ENCODE measurements at regions not wholly inside any gene's neighbourhood (a gene's known extent, or its start where the extent isn't known, plus 50 kb on each side); places are given as distances from the start of the nearest gene placed in this dataset.
A peak's percentile ranks its signal among the peaks of the same experiment; 100 is the strongest.

DNA sequence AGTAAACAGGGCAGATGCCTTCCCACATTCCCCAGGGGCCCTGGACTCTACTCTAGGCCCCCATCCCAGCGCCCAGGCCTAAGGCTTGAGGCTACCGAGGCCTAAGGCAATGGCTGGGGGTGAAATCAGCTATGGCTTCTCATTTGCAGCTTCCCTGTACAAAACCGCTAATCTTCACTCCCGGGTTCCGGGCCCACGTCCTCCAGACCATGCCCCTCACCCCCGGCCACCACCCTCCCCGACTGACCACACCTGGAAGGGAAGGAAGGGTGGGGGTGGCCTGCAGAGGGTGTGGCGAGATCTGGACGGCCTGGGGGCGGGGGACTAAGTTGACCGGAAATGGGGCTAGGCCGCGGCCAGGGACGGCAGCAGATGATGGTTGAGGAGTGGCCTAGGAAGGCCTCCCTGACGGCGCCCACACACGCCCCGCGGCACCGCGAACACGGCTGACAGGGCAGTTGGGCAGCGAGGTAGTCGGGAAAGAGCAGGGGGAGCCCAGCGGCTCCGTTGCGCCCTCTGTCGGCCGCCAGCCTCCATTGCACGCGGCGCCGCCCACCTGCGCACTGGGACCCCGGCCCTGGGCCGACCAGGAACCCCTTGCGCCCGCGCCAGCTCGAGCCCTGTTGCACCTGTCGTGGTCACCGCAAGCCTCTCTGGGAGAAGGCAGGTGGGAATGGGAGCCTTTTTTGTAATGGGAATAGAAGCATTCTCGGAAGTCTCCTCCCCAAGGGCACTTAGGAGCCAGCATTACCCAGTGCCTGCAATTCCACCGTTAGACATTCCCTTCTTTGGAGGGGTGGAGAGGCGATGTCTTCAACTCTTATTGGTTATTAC lies 95.9 kb upstream of the CALM2 start:
- dilution Hi-C loops (cut with MboI; ENCODE audit: extremely low pct_ligation_motif_present, low sequenced_read_pairs): no loop called here

DNA sequence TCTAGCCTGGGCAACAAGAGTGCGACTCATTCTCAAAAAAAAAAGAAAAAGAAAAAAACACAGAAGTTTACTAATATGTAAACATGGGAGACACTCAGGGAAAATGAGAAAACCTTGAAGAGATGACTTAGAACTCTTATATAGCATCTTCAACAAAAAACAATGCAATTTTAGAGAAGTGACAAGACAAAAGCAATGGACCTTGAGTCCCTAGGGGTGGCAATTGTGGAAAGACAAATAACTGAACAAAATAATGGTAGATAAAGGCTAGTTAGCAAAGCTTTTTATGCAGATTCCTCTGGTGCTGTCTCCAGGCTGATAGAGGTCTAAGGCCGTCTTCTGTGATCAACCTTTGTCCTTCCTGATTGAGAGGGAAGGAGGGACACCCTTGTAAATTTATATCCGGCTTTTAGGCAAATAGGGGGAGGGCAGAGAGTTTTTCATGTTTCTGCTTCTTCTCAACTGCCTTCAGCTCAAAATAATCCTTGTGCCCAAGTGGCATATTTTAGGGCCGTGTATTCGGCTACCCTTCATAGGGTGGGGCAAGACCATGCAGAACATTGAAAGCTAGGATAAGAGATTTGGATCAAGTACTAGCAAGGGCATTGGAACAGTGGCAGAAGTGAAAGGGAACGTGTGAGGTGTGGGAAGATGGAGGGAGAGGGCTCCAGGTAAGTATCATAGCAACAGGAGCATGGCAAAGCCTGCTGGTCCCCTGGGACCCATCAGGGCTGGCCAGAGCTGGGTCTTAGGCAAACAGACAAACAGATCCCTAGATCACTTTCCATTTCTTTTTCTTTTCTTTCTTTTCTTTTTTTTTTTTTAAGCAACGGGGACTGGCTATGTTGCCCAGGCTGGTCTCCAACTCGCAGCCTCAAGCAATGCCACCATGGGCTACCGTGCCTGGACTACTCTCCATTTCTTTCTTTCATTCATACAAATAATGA lies 95.0 kb upstream of the CALM2 start:
- no peak overlapping the region for H3K27ac ChIP-seq (ENCODE audit: control insufficient read depth, insufficient read depth, low read length)
- H3K9me3 ChIP-seq (ENCODE audit: control insufficient read depth, low read depth, low read length): no peaks in the 10 kb centered on the region
- dilution Hi-C loops (cut with MboI; ENCODE audit: extremely low pct_ligation_motif_present, low sequenced_read_pairs): no loop called here
- H3K4me1 ChIP-seq (ENCODE audit: control insufficient read depth, extremely low read depth, insufficient read depth, low read length): peaks cover 15% of the 10 kb centered on the region
- no peak for TF ChIP-seq EZH2 (IDR thresholded peaks at IDR 0.05; ENCODE audit: low read length)
- TF ChIP-seq, protein P1, sequence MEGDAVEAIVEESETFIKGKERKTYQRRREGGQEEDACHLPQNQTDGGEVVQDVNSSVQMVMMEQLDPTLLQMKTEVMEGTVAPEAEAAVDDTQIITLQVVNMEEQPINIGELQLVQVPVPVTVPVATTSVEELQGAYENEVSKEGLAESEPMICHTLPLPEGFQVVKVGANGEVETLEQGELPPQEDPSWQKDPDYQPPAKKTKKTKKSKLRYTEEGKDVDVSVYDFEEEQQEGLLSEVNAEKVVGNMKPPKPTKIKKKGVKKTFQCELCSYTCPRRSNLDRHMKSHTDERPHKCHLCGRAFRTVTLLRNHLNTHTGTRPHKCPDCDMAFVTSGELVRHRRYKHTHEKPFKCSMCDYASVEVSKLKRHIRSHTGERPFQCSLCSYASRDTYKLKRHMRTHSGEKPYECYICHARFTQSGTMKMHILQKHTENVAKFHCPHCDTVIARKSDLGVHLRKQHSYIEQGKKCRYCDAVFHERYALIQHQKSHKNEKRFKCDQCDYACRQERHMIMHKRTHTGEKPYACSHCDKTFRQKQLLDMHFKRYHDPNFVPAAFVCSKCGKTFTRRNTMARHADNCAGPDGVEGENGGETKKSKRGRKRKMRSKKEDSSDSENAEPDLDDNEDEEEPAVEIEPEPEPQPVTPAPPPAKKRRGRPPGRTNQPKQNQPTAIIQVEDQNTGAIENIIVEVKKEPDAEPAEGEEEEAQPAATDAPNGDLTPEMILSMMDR (optimal IDR thresholded peaks at IDR 0.05 in 1 of 3, IDR thresholded peaks at IDR 0.05 in 1 of 3, conservative IDR thresholded peaks at IDR 0.05 in 1 of 3; ENCODE audit: extremely low read depth in 1 of 3, insufficient read depth in 2 of 3, low read length in 3 of 3): no peak
- H3K27me3 ChIP-seq (ENCODE audit: control insufficient read depth, extremely low read depth, insufficient read depth, low read length): no peaks in the 10 kb centered on the region
- H3K9me1 ChIP-seq (ENCODE audit: control insufficient read depth, extremely low read depth, insufficient read depth, low read length): no peaks in the 10 kb centered on the region
- H3K4me3 ChIP-seq (ENCODE audit: control insufficient read depth in 2 of 3, extremely low read depth in 1 of 3, insufficient read depth in 2 of 3, low read depth in 1 of 3, low read length in 3 of 3): no peak overlapping the region
- no peaks in the 10 kb centered on the region for H4K20me1 ChIP-seq (ENCODE audit: control insufficient read depth, extremely low read depth, insufficient read depth, low read length)
- H3K4me2 ChIP-seq (ENCODE audit: control insufficient read depth, extremely low read depth, insufficient read depth, low read depth, low read length): no peak overlapping the region
- H3K79me2 ChIP-seq (ENCODE audit: control insufficient read depth, insufficient read depth, low read length): no peaks in the 10 kb centered on the region
- H3K9ac ChIP-seq (ENCODE audit: control insufficient read depth, extremely low read depth, insufficient read depth, low read length): no peak overlapping the region
- no peak overlapping the region for H2AFZ ChIP-seq (ENCODE audit: control insufficient read depth, low read length)
- H3K36me3 ChIP-seq (ENCODE audit: control insufficient read depth in 2 of 2, extremely low read depth in 1 of 2, insufficient read depth in 2 of 2, low read length in 2 of 2): no peaks in the 10 kb centered on the region
- FAIRE-seq (no peak), DNase-seq (ENCODE audit: low read depth, low spot score) (no peak)

More for the DNA sequence above, 95.9 kb upstream of the CALM2 start:
- no peaks in the 10 kb centered on the region for H3K36me3 ChIP-seq (ENCODE audit: control insufficient read depth in 2 of 2, extremely low read depth in 1 of 2, insufficient read depth in 2 of 2, low read length in 2 of 2)
- DNase-seq (ENCODE audit: low read depth, low spot score): peak; percentile 33
- H3K9me3 ChIP-seq (ENCODE audit: control insufficient read depth, low read depth, low read length): no peaks in the 10 kb centered on the region
- peak overlapping the region in 2 of 3 experiments; percentile 6 to 25 for H3K4me3 ChIP-seq (ENCODE audit: control insufficient read depth in 2 of 3, extremely low read depth in 1 of 3, insufficient read depth in 2 of 3, low read depth in 1 of 3, low read length in 3 of 3)
- no peaks in the 10 kb centered on the region for H3K9me1 ChIP-seq (ENCODE audit: control insufficient read depth, extremely low read depth, insufficient read depth, low read length)
- peak overlapping the region; percentile 70 for H3K4me2 ChIP-seq (ENCODE audit: control insufficient read depth, extremely low read depth, insufficient read depth, low read depth, low read length)
- no peak for TF ChIP-seq EZH2 (IDR thresholded peaks at IDR 0.05; ENCODE audit: low read length)
- TF ChIP-seq, protein P1 (optimal IDR thresholded peaks at IDR 0.05 in 1 of 3, IDR thresholded peaks at IDR 0.05 in 1 of 3, conservative IDR thresholded peaks at IDR 0.05 in 1 of 3; ENCODE audit: extremely low read depth in 1 of 3, insufficient read depth in 2 of 3, low read length in 3 of 3): peak; percentile 83 to 98 (median 92)
- no peaks in the 10 kb centered on the region for H3K79me2 ChIP-seq (ENCODE audit: control insufficient read depth, insufficient read depth, low read length)
- H2AFZ ChIP-seq (ENCODE audit: control insufficient read depth, low read length): peak overlapping the region; percentile 71
- H3K9ac ChIP-seq (ENCODE audit: control insufficient read depth, extremely low read depth, insufficient read depth, low read length): peak overlapping the region; percentile 18
- peak overlapping the region; percentile 10 for H3K27ac ChIP-seq (ENCODE audit: control insufficient read depth, insufficient read depth, low read length)
- FAIRE-seq: no peak
- no peaks in the 10 kb centered on the region for H4K20me1 ChIP-seq (ENCODE audit: control insufficient read depth, extremely low read depth, insufficient read depth, low read length)
- H3K4me1 ChIP-seq (ENCODE audit: control insufficient read depth, extremely low read depth, insufficient read depth, low read length): peaks cover 22% of the 10 kb centered on the region
- no peaks in the 10 kb centered on the region for H3K27me3 ChIP-seq (ENCODE audit: control insufficient read depth, extremely low read depth, insufficient read depth, low read length)
